A549 (cell line): ENCODE measurements at regions not wholly inside any gene's neighbourhood (a gene's known extent, or its start where the extent isn't known, plus 50 kb on each side); places are given as distances from the start of the nearest gene placed in this dataset.

Experiments
- ATAC-seq, 2 experiments: fragments of 200-7000 bp in 1 of 2; fragments of >200 bp in 1 of 2; cut with Nextera tagmentation in 1 of 2; cut with Tn5 transposase in 1 of 2; 3 replicates each; pipeline versions ENCODE4 v1.8.0 to v1.9.1; 2018 to 2020; ENCODE audit warnings: mild to moderate bottlenecking in 1 of 2, moderate library complexity in 1 of 2
- CTCF ChIA-PET: fragments of 300-600 bp; sonication (Branson Sonifier 250); formaldehyde crosslinking; extraction: SDS; loops from one replicate; lab custom pipeline; 2021; ENCODE audit warnings: antibody characterized with exemption, inconsistent platforms; lab: Yijun Ruan, JAX
- POLR2A ChIA-PET: fragments of 350-600 bp; formaldehyde crosslinking; extraction: SDS; loops from one replicate; lab custom pipeline; 2021; ENCODE audit warnings: antibody characterized with exemption, inconsistent platforms; lab: Yijun Ruan, JAX
- DNase-seq, 2 experiments: peaks; one replicate each; pipeline versions ENCODE4 v3.0.0 to v3.0.0-alpha.2; 2011 to 2016; ENCODE audit warnings: low read depth in 1 of 2, low spot score in 1 of 2
- FAIRE-seq: peaks from 2 replicates; lab custom pipeline; 2011; peaks lifted over from hg19 to GRCh38; lab: Jason Lieb, UNC
- H3K27ac ChIP-seq, 2 experiments: fragments of >200 bp; sonication (Bioruptor Twin); formaldehyde crosslinking; 3 replicates each; pipeline ENCODE4 v1.5.1; 2016 to 2017
- H3K4me1 ChIP-seq: fragments of >200 bp; sonication (Bioruptor Twin); formaldehyde crosslinking; 3 replicates; pipeline ENCODE4 v1.6.1; 2016
- H3K4me2 ChIP-seq: fragments of >200 bp; sonication (Bioruptor Twin); formaldehyde crosslinking; 3 replicates; pipeline ENCODE4 v1.6.1; 2016
- H3K4me3 ChIP-seq: fragments of >200 bp; sonication (Bioruptor Twin); formaldehyde crosslinking; 3 replicates; pipeline ENCODE4 v1.5.1; 2016
- H3K9me3 ChIP-seq: fragments of >200 bp; sonication (Bioruptor Twin); formaldehyde crosslinking; 3 replicates; pipeline ENCODE4 v1.6.1; 2016
- BCL3 ChIP-seq: fragments of >200 bp; sonication (Bioruptor Twin); formaldehyde crosslinking; IDR thresholded peaks from 3 replicates; pipeline ENCODE4 v1.6.1; 2016
- CBX2 ChIP-seq: fragments of 200-600 bp; sonication (generic); IDR thresholded peaks from 2 replicates; pipeline ENCODE4 v1.6.1; 2016; ENCODE audit warnings: low read depth, mild to moderate bottlenecking, borderline replicate concordance
- CHD2 ChIP-seq: fragments of 150-350 bp; IDR thresholded peaks from 2 replicates; pipeline ENCODE4 v1.6.1; 2014; ENCODE audit warnings: low read length; ENCODE audit not compliant: partially characterized antibody
- EHMT2 ChIP-seq: fragments of 200-600 bp; sonication (generic); IDR thresholded peaks from 2 replicates; pipeline ENCODE4 v1.6.1; 2016; ENCODE audit warnings: antibody characterized with exemption, low read depth, mild to moderate bottlenecking, moderate library complexity
- ESRRA ChIP-seq: fragments of 150-350 bp; IDR thresholded peaks from 2 replicates; pipeline ENCODE4 v1.6.1; 2014; ENCODE audit warnings: mild to moderate bottlenecking, low read length, borderline replicate concordance
- FOSB ChIP-seq: fragments of 250-450 bp; sonication (Bioruptor Pico); IDR thresholded peaks from 2 replicates; pipeline ENCODE4 v1.5.0; 2020; ENCODE audit warnings: mild to moderate bottlenecking, moderate library complexity
- FOXS1 ChIP-seq: fragments of 250-450 bp; sonication (Bioruptor Pico); IDR thresholded peaks from 2 replicates; pipeline ENCODE4 v1.5.0; 2020; ENCODE audit warnings: mild to moderate bottlenecking, moderate library complexity
- HEYL ChIP-seq: fragments of 250-450 bp; sonication (Bioruptor Pico); IDR thresholded peaks from 2 replicates; pipeline ENCODE4 v1.8.0; 2021; ENCODE audit warnings: mild to moderate bottlenecking, moderate library complexity
- HOXB13 ChIP-seq: fragments of 250-450 bp; sonication (Bioruptor Pico); IDR thresholded peaks from 2 replicates; pipeline ENCODE4 v1.5.0; 2020; ENCODE audit warnings: low read depth, mild to moderate bottlenecking, moderate library complexity
- JUNB ChIP-seq: fragments of >200 bp; sonication (Bioruptor Twin); formaldehyde crosslinking; IDR thresholded peaks from 2 replicates; pipeline ENCODE4 v1.6.1; 2016
- MAFK ChIP-seq: fragments of 450-650 bp; IDR thresholded peaks from 2 replicates; pipeline ENCODE4 v1.6.1; 2014; ENCODE audit not compliant: partially characterized antibody
- MAZ ChIP-seq: fragments of 150-350 bp; IDR thresholded peaks from 2 replicates; pipeline ENCODE4 v1.6.1; 2014; ENCODE audit warnings: antibody characterized with exemption, low read depth, low read length, borderline replicate concordance
- NFE2L2 ChIP-seq: fragments of 150-350 bp; conservative IDR thresholded peaks from 2 replicates; pipeline ENCODE4 v1.6.1; 2014; ENCODE audit warnings: low read length
- NR3C1 ChIP-seq: fragments of >200 bp; sonication (Bioruptor Twin); formaldehyde crosslinking; IDR thresholded peaks from 3 replicates; pipeline ENCODE4 v1.6.1; 2017
- POLR2A ChIP-seq: IDR thresholded peaks from 2 replicates; pipeline ENCODE4 v1.6.1; 2012; ENCODE audit warnings: mild to moderate bottlenecking, low read length
- POLR2AphosphoS2 ChIP-seq: conservative IDR thresholded peaks from 2 replicates; pipeline ENCODE4 v1.6.1; 2012; ENCODE audit warnings: low read length, improper control_type of control experiment, inconsistent platforms
- RCOR1 ChIP-seq: fragments of 150-350 bp; IDR thresholded peaks from 2 replicates; pipeline ENCODE4 v1.6.1; 2014; ENCODE audit warnings: antibody characterized with exemption, low read length, low read depth
- RFX5 ChIP-seq: fragments of 450-650 bp; IDR thresholded peaks from 2 replicates; pipeline ENCODE4 v1.7.1; 2014; ENCODE audit warnings: antibody characterized with exemption, mild to moderate bottlenecking, moderate library complexity
- RNF2 ChIP-seq: fragments of 200-600 bp; sonication (generic); IDR thresholded peaks from 2 replicates; pipeline ENCODE4 v1.6.1; 2016; ENCODE audit warnings: low read depth, mild to moderate bottlenecking, antibody characterized with exemption, moderate library complexity, borderline replicate concordance
- SMC3 ChIP-seq: fragments of >200 bp; sonication (Bioruptor Twin); formaldehyde crosslinking; IDR thresholded peaks from 3 replicates; pipeline ENCODE4 v1.6.1; 2018; ENCODE audit warnings: inconsistent platforms
- TFCP2L1 ChIP-seq: fragments of 250-450 bp; sonication (Bioruptor Pico); IDR thresholded peaks from 2 replicates; pipeline ENCODE4 v1.5.0; 2021; ENCODE audit warnings: mild to moderate bottlenecking
- TP53 ChIP-seq: fragments of 250-450 bp; sonication (Bioruptor Pico); IDR thresholded peaks from 2 replicates; pipeline ENCODE4 v1.5.0; 2021; ENCODE audit warnings: mild to moderate bottlenecking, moderate library complexity
- ZC3H11A ChIP-seq: fragments of 450-650 bp; IDR thresholded peaks from 2 replicates; pipeline ENCODE4 v1.6.1; 2014; ENCODE audit warnings: antibody characterized with exemption, mild to moderate bottlenecking
- ZFP36 ChIP-seq: fragments of 450-650 bp; IDR thresholded peaks from 2 replicates; pipeline ENCODE4 v1.6.1; 2014; ENCODE audit warnings: borderline replicate concordance; ENCODE audit not compliant: partially characterized antibody
- ZNF302 ChIP-seq: fragments of 250-450 bp; sonication (Bioruptor Pico); IDR thresholded peaks from 2 replicates; pipeline ENCODE4 v1.9.0; 2021; ENCODE audit warnings: inconsistent platforms, mild to moderate bottlenecking, moderate library complexity
- whole genome bisulfite sequencing: methylation state at CpG from one replicate; pipeline ENCODE4 v1.1.6; 2017; ENCODE audit errors: missing lambda C conversion rate; 5-methylcytosine and 5-hydroxymethylcytosine counted together
- TF ChIP-seq, protein P1 (sequence below): fragments of 250-450 bp; sonication (Bioruptor Pico); IDR thresholded peaks from 2 replicates; pipeline ENCODE4 v1.5.0; 2020; ENCODE audit warnings: low read depth, mild to moderate bottlenecking, moderate library complexity
- TF ChIP-seq, protein P2 (sequence below): IDR thresholded peaks from 2 replicates; pipeline ENCODE4 v1.6.1; 2012

DNA sequence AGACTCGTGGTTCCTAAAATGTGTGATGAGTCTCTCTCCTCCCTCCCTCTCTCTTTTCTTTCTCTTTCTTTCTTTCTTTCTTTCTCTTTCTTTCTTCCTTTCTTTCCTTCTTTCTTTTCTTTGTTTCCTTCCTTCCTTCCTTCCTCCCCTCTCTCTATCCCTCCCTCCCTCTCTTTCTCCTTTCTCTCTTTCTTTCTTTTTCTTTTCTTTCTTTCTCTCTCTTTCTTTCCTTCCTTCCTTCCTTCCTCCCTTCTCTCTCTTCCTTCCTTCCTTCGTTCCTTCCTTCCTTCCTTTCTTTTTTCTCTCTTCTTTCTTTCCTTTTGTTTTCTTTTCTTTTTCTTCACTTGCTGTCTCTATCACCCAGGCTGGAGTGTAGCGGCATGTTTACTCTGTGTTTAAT is 290.8 kb downstream of the NFKBIZ start:
- TF ChIP-seq ZC3H11A = no peak
- TF ChIP-seq TP53 (CRISPR knock-in tag) = no peak
- TF ChIP-seq CBX2 = no peak
- TF ChIP-seq FOSB (CRISPR knock-in tag) = no peak
- TF ChIP-seq EHMT2 = no peak
- TF ChIP-seq HOXB13 (CRISPR knock-in tag) = no peak
- no peak for TF ChIP-seq MAFK
- TF ChIP-seq POLR2A = no peak
- TF ChIP-seq RNF2 = no peak
- TF ChIP-seq MAZ = no peak
- TF ChIP-seq ZFP36 = no peak
- TF ChIP-seq POLR2AphosphoS2 = no peak
- FAIRE-seq = no peak
- no peak overlapping the region for H3K4me3 ChIP-seq
- WGBS = 67% methylated on average over 3 of the region's 3 CpGs
- DNase-seq = no peak
- ChIA-PET CTCF (no interaction called here), POLR2A (no interaction called here)
- H3K9me3 ChIP-seq = no peaks in the 10 kb centered on the region
- H3K4me1 ChIP-seq = no peaks in the 10 kb centered on the region
- H3K27ac ChIP-seq = no peak overlapping the region
- ATAC-seq = no peak
- H3K4me2 ChIP-seq = no peak overlapping the region

DNA sequence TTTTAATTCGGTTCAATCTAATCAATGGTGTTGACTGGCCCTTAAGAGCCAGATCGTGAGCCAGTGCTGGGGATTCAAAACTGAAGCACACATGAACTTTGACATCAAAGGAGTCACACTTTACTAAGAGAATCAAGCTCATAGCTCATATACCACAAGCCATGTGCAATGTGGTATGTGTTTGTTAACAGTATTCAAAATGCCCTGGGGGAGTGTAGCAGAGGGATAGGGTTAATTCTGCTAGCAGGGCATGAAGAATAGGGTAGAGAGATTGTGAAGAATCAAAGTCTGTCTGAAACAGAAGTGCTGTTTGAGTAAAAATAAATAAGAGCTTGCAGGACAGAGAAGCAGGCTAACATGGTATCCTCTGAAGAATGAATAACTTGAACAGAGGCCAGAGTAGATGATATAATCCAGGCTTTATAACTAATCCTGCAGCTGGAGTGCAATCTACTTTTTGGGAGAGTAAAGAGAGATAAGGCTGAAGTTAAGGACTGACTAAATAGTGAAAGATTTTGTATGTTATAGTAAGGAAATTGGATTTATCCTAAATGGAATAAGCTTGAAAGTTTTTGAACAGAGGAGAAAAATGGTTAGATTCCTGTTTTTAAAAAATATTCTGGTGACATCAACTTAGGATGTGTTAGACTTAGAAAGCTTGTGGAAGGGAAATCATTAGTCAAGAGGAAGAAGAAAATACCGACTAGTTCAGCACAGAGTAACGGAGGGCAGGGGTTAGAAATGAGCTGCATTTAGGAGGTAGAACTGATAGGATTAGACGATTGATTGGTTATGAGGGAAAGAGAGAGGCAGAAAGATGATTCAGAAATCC is 292.0 kb downstream of the NFKBIZ start:
- no peak for TF ChIP-seq TFCP2L1 (CRISPR knock-in tag)
- no peak for TF ChIP-seq POLR2AphosphoS2
- no peak for TF ChIP-seq RCOR1
- no peak for TF ChIP-seq HEYL (CRISPR knock-in tag)
- TF ChIP-seq RNF2 = no peak
- no peak for TF ChIP-seq BCL3
- TF ChIP-seq CHD2 = no peak
- TF ChIP-seq NFE2L2 = no peak
- TF ChIP-seq ZC3H11A = no peak
- TF ChIP-seq, protein P1, sequence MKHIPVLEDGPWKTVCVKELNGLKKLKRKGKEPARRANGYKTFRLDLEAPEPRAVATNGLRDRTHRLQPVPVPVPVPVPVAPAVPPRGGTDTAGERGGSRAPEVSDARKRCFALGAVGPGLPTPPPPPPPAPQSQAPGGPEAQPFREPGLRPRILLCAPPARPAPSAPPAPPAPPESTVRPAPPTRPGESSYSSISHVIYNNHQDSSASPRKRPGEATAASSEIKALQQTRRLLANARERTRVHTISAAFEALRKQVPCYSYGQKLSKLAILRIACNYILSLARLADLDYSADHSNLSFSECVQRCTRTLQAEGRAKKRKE = no peak
- TF ChIP-seq NR3C1 = no peak
- TF ChIP-seq JUNB = no peak
- no peak for TF ChIP-seq SMC3
- TF ChIP-seq ZNF302 (CRISPR knock-in tag) = no peak
- TF ChIP-seq ESRRA = no peak
- TF ChIP-seq FOXS1 (CRISPR knock-in tag) = no peak
- TF ChIP-seq RFX5 = no peak
- TF ChIP-seq, protein P2, sequence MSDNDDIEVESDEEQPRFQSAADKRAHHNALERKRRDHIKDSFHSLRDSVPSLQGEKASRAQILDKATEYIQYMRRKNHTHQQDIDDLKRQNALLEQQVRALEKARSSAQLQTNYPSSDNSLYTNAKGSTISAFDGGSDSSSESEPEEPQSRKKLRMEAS = no peak

More for the DNA sequence above, 292.0 kb downstream of the NFKBIZ start:
- ChIA-PET CTCF (interaction anchor here (0.8 to 1.4 kb wide), 2 partner anchors 11 to 84 kb away, joined by 4 read pairs; no protein-coding TSS in a partner anchor), POLR2A (no interaction called here)
- DNase-seq = no peak
- Histone ChIP-seq H3K27ac (no peak overlapping the region), H3K4me1 (no peaks in the 10 kb centered on the region), H3K4me2 (no peak overlapping the region), H3K4me3 (no peak overlapping the region), H3K9me3 (no peaks in the 10 kb centered on the region)
- 68% methylated on average over 5 of the region's 5 CpGs for whole genome bisulfite sequencing
- ATAC-seq = no peak
- FAIRE-seq = no peak
